Type B pancreatic cell (in vitro differentiated cells): ENCODE measurements at regions not wholly inside any gene's neighbourhood (a gene's known extent, or its start where the extent isn't known, plus 50 kb on each side); places are given as distances from the start of the nearest gene placed in this dataset.

Source experiments
- DNase-seq: peaks from one replicate; pipeline ENCODE4 v3.0.0; 2021; ENCODE audit warnings: mixed read lengths; ENCODE audit not compliant: unreplicated experiment; ENCODE audit errors: extremely low spot score
- H3K27ac Mint-ChIP-seq: 2 replicates; pipeline ENCODE4 v1.8.0; 2021; ENCODE audit warnings: mild to moderate bottlenecking, mixed read lengths
- H3K27me3 Mint-ChIP-seq: 2 replicates; pipeline ENCODE4 v1.8.0; 2021; ENCODE audit warnings: mixed read lengths
- H3K36me3 Mint-ChIP-seq: 2 replicates; pipeline ENCODE4 v1.8.0; 2021; ENCODE audit warnings: mixed read lengths
- H3K4me1 Mint-ChIP-seq: one replicate; pipeline ENCODE4 v1.8.0; 2021; ENCODE audit warnings: mixed read lengths; ENCODE audit not compliant: unreplicated experiment
- H3K4me3 Mint-ChIP-seq: 2 replicates; pipeline ENCODE4 v1.8.0; 2021; ENCODE audit warnings: mild to moderate bottlenecking, mixed read lengths
- H3K9me3 Mint-ChIP-seq: 2 replicates; pipeline ENCODE4 v1.8.0; 2021; ENCODE audit warnings: mixed read lengths
- CTCF ChIP-seq: fragments of 200-600 bp; sonication (generic); conservative IDR thresholded peaks from 2 replicates; pipeline ENCODE4 v1.5.0; 2021; ENCODE audit warnings: antibody characterized with exemption, mild to moderate bottlenecking

- no peak for DNase-seq
These were observed 1499.3 kb downstream of the TBC1D22A start for GRCh38 chr22:48261706-48262105.

DNA sequence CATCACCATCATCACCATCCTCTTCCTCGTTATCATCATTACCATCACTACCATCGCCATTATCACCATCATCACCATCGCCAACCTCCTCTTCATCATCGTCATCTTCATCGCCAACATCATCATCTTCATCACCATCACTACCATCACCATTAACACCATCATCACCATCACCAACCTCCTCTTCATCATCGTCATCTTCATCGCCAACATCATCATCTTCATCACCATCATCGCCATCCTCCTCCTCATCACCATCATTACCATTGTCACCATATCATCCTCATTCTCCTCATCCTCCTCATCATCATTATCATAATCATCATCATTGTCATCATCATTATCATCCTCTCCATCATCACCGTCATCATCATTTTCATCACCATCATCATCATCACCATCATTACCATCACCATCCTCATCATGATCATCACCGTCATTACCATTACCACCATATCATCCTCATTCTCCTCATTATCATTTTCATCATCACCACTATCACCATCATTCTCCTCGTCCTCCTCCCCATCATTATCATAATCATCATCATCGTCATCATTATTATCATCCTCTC, 1498.7 kb downstream of the TBC1D22A start:
- no peak for TF ChIP-seq CTCF
- Mint-ChIP-seq H3K9me3 (no peaks in the 10 kb centered on the region), H3K4me3 (no peak overlapping the region), H3K36me3 (no peaks in the 10 kb centered on the region), H3K27me3 (peaks cover 25% of the 10 kb centered on the region), H3K27ac (no peak overlapping the region), H3K4me1 (peaks cover 5% of the 10 kb centered on the region)
- DNase-seq = no peak

More at GRCh38 chr22:48261706-48262105, 1499.3 kb downstream of the TBC1D22A start:
- Mint-ChIP-seq H3K27me3 (peaks cover 27% of the 10 kb centered on the region), H3K36me3 (no peaks in the 10 kb centered on the region), H3K9me3 (no peaks in the 10 kb centered on the region), H3K27ac (no peak overlapping the region), H3K4me1 (peaks cover 5% of the 10 kb centered on the region), H3K4me3 (no peak overlapping the region)
- TF ChIP-seq CTCF = no peak

GRCh38 chr22:48259991-48260670, 1497.7 kb downstream of the TBC1D22A start:
- no peaks in the 10 kb centered on the region for H3K36me3 Mint-ChIP-seq
- TF ChIP-seq CTCF = no peak
- no peak overlapping the region for H3K4me3 Mint-ChIP-seq
- no peaks in the 10 kb centered on the region for H3K9me3 Mint-ChIP-seq
- peaks cover 29% of the 10 kb centered on the region for H3K27me3 Mint-ChIP-seq
- peaks cover 8% of the 10 kb centered on the region for H3K4me1 Mint-ChIP-seq
- H3K27ac Mint-ChIP-seq = no peak overlapping the region
- DNase-seq = no peak

DNA sequence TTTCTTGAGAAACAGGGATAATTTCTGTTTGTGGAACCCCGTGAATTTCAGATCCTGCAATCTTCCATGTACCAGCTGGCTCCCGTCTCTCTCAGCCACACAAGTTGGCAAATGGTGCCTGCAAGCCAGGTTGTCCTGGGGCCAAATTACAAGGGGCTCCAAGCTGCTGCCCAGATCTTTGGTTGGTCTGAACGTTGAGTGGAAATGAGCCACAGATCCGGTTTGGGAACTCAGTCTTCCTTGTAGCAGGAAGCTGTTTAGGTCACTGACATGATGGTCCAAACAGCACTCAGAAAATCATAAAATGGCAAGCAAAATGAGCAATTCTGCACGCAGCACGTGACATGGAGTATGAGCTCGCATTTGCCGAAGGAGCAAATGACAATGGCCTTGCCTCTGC, 1496.4 kb downstream of the TBC1D22A start:
- H3K4me1 Mint-ChIP-seq = peaks cover 14% of the 10 kb centered on the region
- DNase-seq = peak; percentile 24
- H3K4me3 Mint-ChIP-seq = no peak overlapping the region
- H3K36me3 Mint-ChIP-seq = no peaks in the 10 kb centered on the region
- H3K27ac Mint-ChIP-seq = no peak overlapping the region
- peaks cover 42% of the 10 kb centered on the region for H3K27me3 Mint-ChIP-seq
- no peak for TF ChIP-seq CTCF
- H3K9me3 Mint-ChIP-seq = no peaks in the 10 kb centered on the region

- DNase-seq = no peak
- Mint-ChIP-seq H3K36me3 (no peaks in the 10 kb centered on the region), H3K4me3 (no peak overlapping the region), H3K27me3 (peaks cover 48% of the 10 kb centered on the region), H3K9me3 (no peaks in the 10 kb centered on the region), H3K4me1 (peaks cover 14% of the 10 kb centered on the region), H3K27ac (no peak overlapping the region)
- TF ChIP-seq CTCF = no peak
These were observed 1495.7 kb downstream of the TBC1D22A start for GRCh38 chr22:48258064-48258701.
